ENCODE measurements at regions not wholly inside any gene's neighbourhood (a gene's known extent, or its start where the extent isn't known, plus 50 kb on each side); places are given as distances from the start of the nearest gene placed in this dataset.

DNA sequence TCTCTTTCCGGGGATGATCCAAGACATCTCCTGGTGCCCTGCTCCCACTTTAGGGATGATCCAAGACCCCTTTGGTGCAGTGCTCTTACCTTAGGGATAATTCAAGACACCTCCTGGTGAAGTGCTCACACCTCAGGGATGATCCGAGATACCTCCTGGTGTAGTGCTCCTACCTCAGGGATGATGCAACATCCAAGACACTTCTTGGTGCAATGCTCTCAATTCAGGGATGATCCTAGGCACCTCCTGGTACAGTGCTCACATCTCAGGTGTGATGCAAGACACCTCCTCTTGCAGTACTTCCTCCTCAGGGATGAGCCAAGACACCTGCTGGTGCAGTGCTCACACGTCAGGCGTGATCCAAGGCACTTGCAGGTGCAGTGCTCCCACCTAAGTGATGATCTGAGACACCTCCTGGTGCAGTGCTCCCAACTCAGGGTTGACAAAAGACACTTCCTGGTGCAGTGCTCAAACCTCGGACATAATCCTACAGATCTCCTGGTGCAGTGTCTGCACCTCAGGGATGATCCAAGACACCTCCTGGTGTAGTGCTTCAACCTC, 122.3 kb downstream of the ASB1 start:
- TF ChIP-seq CTCF (conservative IDR thresholded peaks at IDR 0.05 in 1 of 2, IDR thresholded peaks at IDR 0.05 in 1 of 2; ENCODE audit: low read depth in 1 of 2, low read length in 2 of 2) (no peak), EZH2 (IDR thresholded peaks at IDR 0.05; ENCODE audit: low read length, missing control alignments) (no peak)

Measured in fibroblast of lung (primary cell).